Thymus (tissue), 11 donors: ENCODE measurements at regions not wholly inside any gene's neighbourhood (a gene's known extent, or its start where the extent isn't known, plus 50 kb on each side); places are given as distances from the start of the nearest gene placed in this dataset.

Experiments
- DNase-seq, 9 donors: peaks; one replicate each; pipeline ENCODE4 v3.0.0-alpha.2; 2013; ENCODE audit warnings: low spot score in 9 of 9, low read depth in 6 of 9, missing footprints in 1 of 9
- H3K27ac ChIP-seq, 2 donors: one replicate each; pipeline ENCODE4 v1.5.1; 2013; ENCODE audit warnings: control low read depth in 1 of 2, low read depth in 1 of 2, low read length in 1 of 2, mild to moderate bottlenecking in 1 of 2, moderate library complexity in 1 of 2
- H3K27me3 ChIP-seq, 2 donors: one replicate each; pipeline ENCODE4 v1.5.1; 2013; ENCODE audit warnings: low read length in 1 of 2; ENCODE audit not compliant: control insufficient read depth in 2 of 2, insufficient read depth in 1 of 2
- H3K36me3 ChIP-seq, 2 donors: one replicate each; pipeline ENCODE4 v1.5.1; 2013; ENCODE audit warnings: low read length in 1 of 2, mild to moderate bottlenecking in 1 of 2, moderate library complexity in 1 of 2; ENCODE audit not compliant: control insufficient read depth in 2 of 2, insufficient read depth in 2 of 2
- H3K4me1 ChIP-seq, 2 donors: one replicate each; pipeline ENCODE4 v1.5.1; 2013; ENCODE audit warnings: low read length in 2 of 2; ENCODE audit not compliant: control insufficient read depth in 2 of 2, insufficient read depth in 2 of 2
- H3K4me3 ChIP-seq, 2 donors: one replicate each; pipeline ENCODE4 v1.5.1; 2013; ENCODE audit warnings: low read length in 2 of 2, control low read depth in 1 of 2, mild to moderate bottlenecking in 1 of 2
- H3K9me3 ChIP-seq, 2 donors: one replicate each; pipeline ENCODE4 v1.5.1; 2013; ENCODE audit warnings: low read length in 1 of 2, mild to moderate bottlenecking in 1 of 2; ENCODE audit not compliant: control insufficient read depth in 2 of 2, insufficient read depth in 1 of 2
- WGBS: extraction: QIAGEN DNeasy Blood & Tissue Kit; methylation state at CpG from one replicate; pipeline ENCODE4 v1.1.7; 2013; 5-methylcytosine and 5-hydroxymethylcytosine counted together
- donor health status: healthy.

DNA sequence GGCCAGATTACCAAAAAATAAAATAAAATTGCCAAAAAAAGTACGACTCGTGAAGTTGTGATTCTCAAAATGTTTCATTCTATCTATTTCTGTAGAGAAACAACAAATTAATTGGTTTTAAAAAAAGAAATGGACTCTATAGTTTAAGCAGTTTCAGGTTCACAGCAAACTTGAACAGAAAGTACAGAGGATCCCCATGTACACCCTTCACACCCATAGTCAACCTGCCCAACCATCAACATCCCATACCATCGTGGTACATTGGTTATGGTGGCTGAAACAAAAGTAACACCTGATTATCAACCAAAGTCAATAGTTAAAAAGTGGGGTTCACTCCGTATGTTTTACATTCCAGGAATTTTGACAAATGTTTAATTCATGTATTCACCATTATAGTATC lies 496.1 kb downstream of the ANKRD7 start:
- Histone ChIP-seq H3K9me3 (no peaks in the 10 kb centered on the region), H3K27ac (no peak overlapping the region), H3K27me3 (no peaks in the 10 kb centered on the region), H3K36me3 (no peaks in the 10 kb centered on the region), H3K4me1 (no peaks in the 10 kb centered on the region), H3K4me3 (no peak overlapping the region)
- DNase-seq = no peak
- 65% methylated on average over 4 of the region's 4 CpGs for WGBS

DNA sequence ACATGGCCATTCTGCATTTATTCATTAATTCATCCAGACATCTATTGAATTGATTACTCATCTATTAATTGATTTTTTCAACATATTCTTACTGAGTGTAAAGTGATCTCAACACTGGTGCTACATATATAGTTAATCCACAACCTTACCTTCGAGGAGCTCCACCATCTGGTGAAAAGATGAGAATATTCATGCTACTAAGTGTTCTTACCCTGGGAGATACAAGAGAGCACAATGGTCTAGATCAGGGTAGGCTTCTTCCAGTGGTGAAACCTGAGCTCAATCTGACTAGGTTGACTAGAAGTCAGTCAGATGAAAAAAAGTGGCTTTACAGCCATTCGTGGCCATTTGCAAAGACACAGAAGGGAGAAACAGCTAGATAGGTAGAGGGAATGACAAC lies 507.4 kb downstream of the ANKRD7 start:
- no peaks in the 10 kb centered on the region for H3K27me3 ChIP-seq
- DNase-seq = no peak
- WGBS = 24% methylated on average over 2 of the region's 2 CpGs
- no peaks in the 10 kb centered on the region for H3K36me3 ChIP-seq
- H3K27ac ChIP-seq = no peak overlapping the region
- H3K4me3 ChIP-seq = no peak overlapping the region
- no peaks in the 10 kb centered on the region for H3K9me3 ChIP-seq
- no peaks in the 10 kb centered on the region for H3K4me1 ChIP-seq

DNA sequence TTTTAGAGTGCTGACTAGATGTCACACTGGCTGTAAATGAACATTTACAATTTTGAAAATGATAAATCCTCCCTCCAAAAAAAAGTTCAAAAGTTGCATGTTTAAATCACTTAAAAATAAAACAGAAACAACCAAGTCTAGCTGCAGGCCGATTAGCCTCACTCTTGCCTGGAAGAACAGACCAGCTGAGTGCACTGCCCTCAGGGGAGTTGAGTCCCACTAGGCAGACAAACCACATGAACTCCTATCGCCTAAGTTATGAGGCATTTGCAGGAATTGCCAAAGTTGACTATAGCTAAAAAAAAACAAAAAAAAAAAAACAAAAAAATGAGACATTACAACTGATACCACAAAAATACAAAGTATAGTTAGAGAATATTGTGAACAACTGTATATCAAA lies 510.0 kb downstream of the ANKRD7 start:
- H3K4me1 ChIP-seq = no peaks in the 10 kb centered on the region
- 91% methylated on average over 2 of the region's 2 CpGs for WGBS
- no peaks in the 10 kb centered on the region for H3K27me3 ChIP-seq
- no peak for DNase-seq
- no peaks in the 10 kb centered on the region for H3K9me3 ChIP-seq
- H3K27ac ChIP-seq = no peak overlapping the region
- no peaks in the 10 kb centered on the region for H3K36me3 ChIP-seq
- no peak overlapping the region for H3K4me3 ChIP-seq

DNA sequence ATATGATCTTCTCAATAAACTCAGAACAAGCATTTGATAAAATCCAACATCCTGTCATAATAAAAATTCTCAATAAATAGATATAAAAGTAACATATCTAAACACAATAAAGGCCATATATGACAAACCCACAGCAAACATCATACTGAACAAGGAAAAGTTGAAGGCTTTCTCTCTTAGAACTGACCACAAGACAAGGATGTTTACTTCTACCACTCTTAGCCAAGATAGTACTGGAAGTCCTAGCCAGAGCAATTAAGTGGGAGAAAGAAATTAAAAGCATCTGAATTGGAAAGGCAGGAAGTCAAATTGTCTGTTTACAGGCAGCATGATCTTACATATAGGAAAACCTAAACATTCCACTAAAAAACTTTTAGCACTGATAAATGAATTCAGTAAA lies 510.9 kb downstream of the ANKRD7 start:
- H3K36me3 ChIP-seq = no peaks in the 10 kb centered on the region
- no peak for DNase-seq
- no peaks in the 10 kb centered on the region for H3K4me1 ChIP-seq
- no peak overlapping the region for H3K27ac ChIP-seq
- H3K27me3 ChIP-seq = no peaks in the 10 kb centered on the region
- H3K4me3 ChIP-seq = no peak overlapping the region
- no peaks in the 10 kb centered on the region for H3K9me3 ChIP-seq

DNA sequence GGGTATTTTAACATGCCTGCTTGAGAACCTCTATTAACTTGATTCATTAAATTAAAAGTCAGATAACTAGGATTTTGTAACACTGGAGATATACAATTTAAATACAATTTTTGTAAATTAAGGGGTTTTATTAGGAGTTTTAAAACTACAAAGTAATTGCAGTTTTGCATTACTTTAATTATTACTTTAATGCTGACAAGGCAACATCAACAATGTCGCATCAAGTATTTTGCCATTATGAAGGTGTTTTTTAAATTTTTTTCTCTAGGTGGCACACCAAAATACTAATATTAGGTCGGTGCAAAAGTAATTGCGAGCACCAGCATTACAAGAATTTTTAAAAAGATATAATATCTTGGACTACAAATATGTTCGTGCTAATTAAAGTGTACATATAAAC lies 513.4 kb downstream of the ANKRD7 start:
- H3K36me3 ChIP-seq = no peaks in the 10 kb centered on the region
- H3K4me1 ChIP-seq = no peaks in the 10 kb centered on the region
- no peaks in the 10 kb centered on the region for H3K9me3 ChIP-seq
- 91% methylated on average over 4 of the region's 4 CpGs for WGBS
- no peak for DNase-seq
- no peaks in the 10 kb centered on the region for H3K27me3 ChIP-seq
- H3K27ac ChIP-seq = no peak overlapping the region
- no peak overlapping the region for H3K4me3 ChIP-seq

DNA sequence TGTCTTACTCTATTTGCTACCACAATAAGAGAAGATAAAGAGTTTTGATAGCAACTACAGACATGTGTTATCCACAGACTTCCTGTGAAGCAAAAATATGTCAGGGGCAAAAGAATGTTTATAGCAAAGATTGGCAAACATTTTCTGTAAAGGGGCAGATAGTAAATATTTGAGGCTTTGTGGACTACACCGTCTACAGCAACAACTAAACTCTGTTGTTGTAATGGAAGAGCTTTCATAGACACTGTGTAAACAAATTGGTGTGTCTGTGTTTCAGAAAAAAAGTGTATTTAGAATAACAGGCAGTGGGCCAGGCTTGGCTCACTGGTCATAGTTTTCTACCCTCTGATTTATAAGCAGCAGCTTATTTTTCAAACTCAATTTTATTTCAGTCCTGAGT lies 521.4 kb downstream of the ANKRD7 start:
- H3K4me1 ChIP-seq = no peaks in the 10 kb centered on the region
- no peak overlapping the region for H3K4me3 ChIP-seq
- no peak for DNase-seq
- 89% methylated on average over 1 of the region's 1 CpG for WGBS
- no peaks in the 10 kb centered on the region for H3K9me3 ChIP-seq
- H3K27ac ChIP-seq = no peak overlapping the region
- H3K27me3 ChIP-seq = no peaks in the 10 kb centered on the region
- H3K36me3 ChIP-seq = no peaks in the 10 kb centered on the region

DNA sequence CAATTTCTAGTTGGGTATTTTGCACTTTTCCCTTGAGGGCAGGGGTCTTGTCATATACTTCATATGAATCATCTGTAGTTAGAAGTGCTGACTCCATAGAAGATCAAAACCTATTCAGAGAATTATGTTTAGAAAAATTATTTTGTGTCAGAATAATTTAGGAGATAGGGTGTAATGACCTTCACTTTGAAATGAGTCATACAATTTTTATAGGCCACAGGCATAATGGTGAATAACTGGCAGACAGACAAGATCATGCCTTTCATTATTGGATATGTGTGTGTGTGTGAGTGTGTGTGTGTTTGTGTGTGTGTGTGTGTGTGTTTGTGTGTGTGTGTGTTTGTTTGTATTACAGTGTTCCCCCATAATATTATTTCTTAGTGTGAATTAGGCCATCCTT lies 523.0 kb downstream of the ANKRD7 start:
- DNase-seq = no peak
- Histone ChIP-seq H3K9me3 (no peaks in the 10 kb centered on the region), H3K4me3 (no peak overlapping the region), H3K27ac (no peak overlapping the region), H3K27me3 (no peaks in the 10 kb centered on the region), H3K36me3 (no peaks in the 10 kb centered on the region), H3K4me1 (no peaks in the 10 kb centered on the region)

DNA sequence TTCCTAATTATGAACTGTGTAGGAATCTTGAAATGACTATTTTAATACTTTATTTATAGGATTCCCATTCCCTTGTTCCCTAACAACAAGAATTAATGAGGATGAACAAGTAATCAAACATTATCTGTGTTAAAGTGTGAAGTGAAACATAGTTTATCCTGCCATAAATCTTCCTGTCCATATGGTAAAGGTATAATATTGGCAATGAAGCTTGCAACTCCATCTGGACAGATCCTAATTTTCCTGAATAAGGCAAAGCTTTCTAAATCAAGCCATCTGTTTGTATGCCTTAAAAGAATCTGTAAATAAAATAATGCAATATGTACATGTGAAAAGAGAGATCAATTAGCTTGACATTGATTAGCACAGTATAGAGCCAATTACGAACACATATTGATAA lies 529.0 kb downstream of the ANKRD7 start:
- WGBS = 94% methylated on average over 1 of the region's 1 CpG
- Histone ChIP-seq H3K4me1 (no peaks in the 10 kb centered on the region), H3K27me3 (no peaks in the 10 kb centered on the region)

DNA sequence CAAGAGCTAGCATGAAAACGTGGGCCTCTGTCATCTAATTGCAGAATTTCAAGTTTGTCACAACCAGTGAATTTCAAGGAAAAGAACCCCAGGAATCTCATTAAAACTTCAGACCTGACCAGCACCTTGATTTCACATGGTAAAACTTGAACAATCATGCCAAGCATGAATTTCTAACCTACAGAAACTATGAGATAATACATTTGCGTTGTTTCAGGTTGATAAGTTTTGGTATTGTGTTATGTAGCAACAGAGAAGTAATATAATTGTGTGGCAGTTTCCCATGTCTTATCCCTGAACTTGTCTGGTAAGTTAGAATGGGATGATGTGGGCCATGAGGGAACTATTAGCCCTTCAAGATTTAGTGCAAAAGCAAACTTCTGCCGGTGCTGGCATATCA lies 530.1 kb downstream of the ANKRD7 start:
- H3K36me3 ChIP-seq = no peaks in the 10 kb centered on the region
- 83% methylated on average over 3 of the region's 3 CpGs for WGBS
- DNase-seq = no peak
- no peaks in the 10 kb centered on the region for H3K27me3 ChIP-seq
- no peak overlapping the region for H3K27ac ChIP-seq
- no peaks in the 10 kb centered on the region for H3K9me3 ChIP-seq
- H3K4me1 ChIP-seq = no peaks in the 10 kb centered on the region
- H3K4me3 ChIP-seq = no peak overlapping the region

More for the DNA sequence above, 529.0 kb downstream of the ANKRD7 start:
- Histone ChIP-seq H3K9me3 (no peaks in the 10 kb centered on the region), H3K27ac (no peak overlapping the region), H3K36me3 (no peaks in the 10 kb centered on the region), H3K4me3 (no peak overlapping the region)
- no peak for DNase-seq

DNA sequence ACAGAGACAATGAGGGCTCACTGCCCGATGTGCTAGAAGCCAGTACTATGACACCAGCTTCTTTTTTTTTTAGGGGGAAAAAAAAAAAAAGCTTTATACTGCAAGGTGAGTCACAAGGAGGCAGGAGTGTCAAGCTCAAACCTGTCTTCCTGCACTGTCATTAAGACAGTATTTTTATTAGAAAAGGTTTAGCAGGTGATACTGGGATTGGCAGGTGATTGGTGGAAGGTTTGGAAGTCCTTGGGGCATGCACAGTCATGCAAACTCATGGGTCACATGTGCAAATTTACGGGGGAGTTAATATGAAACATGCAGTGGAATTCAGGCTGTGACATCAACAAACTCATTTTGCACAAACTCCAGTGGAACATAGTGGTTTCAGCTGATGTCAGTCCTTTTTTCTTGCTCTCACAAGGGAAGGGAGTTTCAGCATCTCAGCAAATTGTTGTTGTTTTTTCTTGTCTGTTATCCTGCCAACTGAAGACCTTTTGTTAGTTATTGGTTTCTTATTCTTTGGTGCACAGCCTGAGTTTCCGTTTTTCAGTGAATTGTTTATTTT lies 530.6 kb downstream of the ANKRD7 start:
- Histone ChIP-seq H3K27ac (no peak overlapping the region), H3K4me1 (no peaks in the 10 kb centered on the region), H3K4me3 (no peak overlapping the region), H3K27me3 (no peaks in the 10 kb centered on the region), H3K36me3 (no peaks in the 10 kb centered on the region), H3K9me3 (no peaks in the 10 kb centered on the region)
- DNase-seq = no peak
- 82% methylated on average over 3 of the region's 3 CpGs for WGBS
